ENCODE measurements at regions not wholly inside any gene's neighbourhood (a gene's known extent, or its start where the extent isn't known, plus 50 kb on each side); places are given as distances from the start of the nearest gene placed in this dataset.

DNA sequence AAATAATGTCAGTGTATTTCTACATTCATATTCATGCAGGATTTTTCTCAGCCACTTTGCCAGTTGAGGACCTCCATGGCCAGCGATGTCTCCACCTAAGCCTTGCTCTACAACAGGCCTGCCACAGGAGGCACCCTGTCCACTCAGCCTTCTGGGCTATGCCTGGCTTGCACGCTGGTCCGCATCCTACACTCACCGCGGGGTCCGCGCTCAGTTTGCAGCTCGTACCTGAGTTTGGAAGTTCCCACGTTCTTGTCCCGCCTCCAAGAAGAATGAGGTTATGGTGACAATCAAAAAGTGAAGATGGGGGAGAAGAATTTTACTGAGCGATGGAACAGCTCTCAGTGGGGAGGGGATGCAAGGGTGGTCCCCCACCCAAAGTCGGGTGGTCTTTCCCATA is 93.6 kb upstream of the GRIK1 start:
- H4K8ac ChIP-seq (replicated peaks; ENCODE audit: insufficient read length, low read depth, low read length), result no peak overlapping the region
- Mint-ChIP-seq H3K36me3 (ENCODE audit: insufficient read depth in 1 of 3, low read depth in 3 of 3) (peaks cover 0 to 9% (median 4%) of the 10 kb centered on the region in 3 experiments; a peak in 4 of 7 replicates), H3K27ac (no peak overlapping the region), H3K9me3 (peaks cover 5 to 9% of the 10 kb centered on the region in 2 experiments; a peak in 4 of 5 replicates), H3K27me3 (ENCODE audit: low read depth) (peaks cover 2% of the 10 kb centered on the region; the same call in 1 of the 2 replicates), H3K4me3 (no peak overlapping the region), H3K4me1 (peaks cover 5 to 6% of the 10 kb centered on the region in 2 experiments)
- H4K20me1 ChIP-seq (ENCODE audit: control insufficient read depth, insufficient read depth, insufficient read length), result no peaks in the 10 kb centered on the region
- no peak overlapping the region for H3K18ac ChIP-seq (ENCODE audit: insufficient read length, low read depth, low read length)
- TF ChIP-seq, protein P1, sequence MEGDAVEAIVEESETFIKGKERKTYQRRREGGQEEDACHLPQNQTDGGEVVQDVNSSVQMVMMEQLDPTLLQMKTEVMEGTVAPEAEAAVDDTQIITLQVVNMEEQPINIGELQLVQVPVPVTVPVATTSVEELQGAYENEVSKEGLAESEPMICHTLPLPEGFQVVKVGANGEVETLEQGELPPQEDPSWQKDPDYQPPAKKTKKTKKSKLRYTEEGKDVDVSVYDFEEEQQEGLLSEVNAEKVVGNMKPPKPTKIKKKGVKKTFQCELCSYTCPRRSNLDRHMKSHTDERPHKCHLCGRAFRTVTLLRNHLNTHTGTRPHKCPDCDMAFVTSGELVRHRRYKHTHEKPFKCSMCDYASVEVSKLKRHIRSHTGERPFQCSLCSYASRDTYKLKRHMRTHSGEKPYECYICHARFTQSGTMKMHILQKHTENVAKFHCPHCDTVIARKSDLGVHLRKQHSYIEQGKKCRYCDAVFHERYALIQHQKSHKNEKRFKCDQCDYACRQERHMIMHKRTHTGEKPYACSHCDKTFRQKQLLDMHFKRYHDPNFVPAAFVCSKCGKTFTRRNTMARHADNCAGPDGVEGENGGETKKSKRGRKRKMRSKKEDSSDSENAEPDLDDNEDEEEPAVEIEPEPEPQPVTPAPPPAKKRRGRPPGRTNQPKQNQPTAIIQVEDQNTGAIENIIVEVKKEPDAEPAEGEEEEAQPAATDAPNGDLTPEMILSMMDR (conservative IDR thresholded peaks at IDR 0.05), result no peak
- H3K9ac ChIP-seq (ENCODE audit: extremely low read depth, insufficient read length, low read length), result no peak overlapping the region
- no peaks in the 10 kb centered on the region for H3K79me2 ChIP-seq (ENCODE audit: insufficient read depth, low read length)
- no peak overlapping the region for H3K4me2 ChIP-seq (ENCODE audit: insufficient read depth, insufficient read length, low read length)
- no peak overlapping the region for H3K14ac ChIP-seq (ENCODE audit: insufficient read depth, low read length)
- no peak overlapping the region for H3K23ac ChIP-seq (ENCODE audit: insufficient read length, low read depth, low read length)
- H3K27me3 ChIP-seq (ENCODE audit: insufficient read depth, low read length), result no peaks in the 10 kb centered on the region
- no peak overlapping the region for H2BK120ac ChIP-seq (ENCODE audit: low read depth, low read length, poor library complexity, severe bottlenecking)
- no peaks in the 10 kb centered on the region for H3K79me1 ChIP-seq (ENCODE audit: insufficient read depth, low read depth, low read length, poor library complexity, severe bottlenecking)
- no peak overlapping the region for H2BK20ac ChIP-seq (ENCODE audit: low read depth, low read length, poor library complexity, severe bottlenecking)
- WGBS (ENCODE audit: extremely low coverage, insufficient read length, low lambda C conversion rate), result no CpG with 5 or more reads among the region's 12 CpGs
- H3K23me2 ChIP-seq (ENCODE audit: insufficient read length, low read depth, low read length, poor library complexity, severe bottlenecking), result no peaks in the 10 kb centered on the region
- H2BK12ac ChIP-seq (ENCODE audit: insufficient read length, low read depth, low read length), result no peak overlapping the region
- H2BK15ac ChIP-seq (ENCODE audit: low read depth, low read length), result no peak overlapping the region
- DNase-seq, result no peak
- H3K4me1 ChIP-seq (ENCODE audit: insufficient read depth, low read length), result no peaks in the 10 kb centered on the region; the same call in 1 of the 2 replicates
- H2BK5ac ChIP-seq (ENCODE audit: insufficient read length, low read length), result no peak overlapping the region
- no peak overlapping the region for H3T11ph ChIP-seq (ENCODE audit: low read length)
- no peak overlapping the region for H2AK5ac ChIP-seq (ENCODE audit: insufficient read length, low read length)
- no peak overlapping the region for H3K27ac ChIP-seq (ENCODE audit: insufficient read length, low read depth, low read length)
- H4K91ac ChIP-seq (ENCODE audit: insufficient read length, low read depth, low read length), result no peak overlapping the region
- no peak overlapping the region for H3K4ac ChIP-seq (ENCODE audit: low read depth, low read length)
- H4K5ac ChIP-seq (ENCODE audit: insufficient read length, low read depth, low read length), result no peak overlapping the region
- no peaks in the 10 kb centered on the region for H3K9me3 ChIP-seq (ENCODE audit: control insufficient read depth, low read depth, low read length)
- H3K56ac ChIP-seq (ENCODE audit: insufficient read length, low read depth, low read length), result no peak overlapping the region
- no peak overlapping the region for H2AFZ ChIP-seq (ENCODE audit: low read length)

Data from H9 (cell line).